K562 (cell line): ENCODE measurements at regions not wholly inside any gene's neighbourhood (a gene's known extent, or its start where the extent isn't known, plus 50 kb on each side); places are given as distances from the start of the nearest gene placed in this dataset.

ENCODE experiments used
- CBFA2T2 ChIP-seq: fragments of 450-650 bp; conservative IDR thresholded peaks from 2 replicates; pipeline ENCODE4 v1.6.1; 2017; ENCODE audit warnings: mild to moderate bottlenecking
- HMBOX1 ChIP-seq: sonication (generic); IDR thresholded peaks from 2 replicates; pipeline ENCODE4 v1.6.1; 2016
- PTTG1 ChIP-seq: fragments of 450-650 bp; IDR thresholded peaks from 2 replicates; pipeline ENCODE4 v1.6.1; 2016; ENCODE audit warnings: low read depth, mild to moderate bottlenecking, missing genetic modification characterization, missing compliant biosample characterization
- RAD51 ChIP-seq: fragments of 450-650 bp; IDR thresholded peaks from 2 replicates; pipeline ENCODE4 v1.7.1; 2016; ENCODE audit warnings: low read depth, mild to moderate bottlenecking, borderline replicate concordance
- SP1 ChIP-seq: sonication (generic); formaldehyde crosslinking; IDR thresholded peaks from 2 replicates; pipeline ENCODE4 v1.8.1; 2022; ENCODE audit warnings: mild to moderate bottlenecking, missing genetic modification reagents
- TBL1XR1 ChIP-seq, 2 experiments: IDR thresholded peaks; 2 replicates each; pipeline ENCODE4 v1.6.1; 2012; ENCODE audit warnings: improper control_type of control experiment in 2 of 2, low read length in 2 of 2, mild to moderate bottlenecking in 1 of 2
- TEAD4 ChIP-seq, 2 experiments: sonication (generic) in 1 of 2; formaldehyde crosslinking in 1 of 2; IDR thresholded peaks; 2 replicates each; pipeline versions ENCODE4 v1.6.1 to v1.8.0; 2012 to 2022; ENCODE audit warnings: borderline replicate concordance in 1 of 2, inconsistent platforms in 1 of 2, low read length in 1 of 2, mild to moderate bottlenecking in 1 of 2, missing genetic modification reagents in 1 of 2
- TRIM24 ChIP-seq, 2 experiments: fragments of 450-650 bp; IDR thresholded peaks; 2 replicates each; pipeline ENCODE4 v1.6.1; 2016
- UBTF ChIP-seq, 2 experiments: IDR thresholded peaks; 2 replicates each; pipeline ENCODE4 v1.6.1; 2012; ENCODE audit warnings: improper control_type of control experiment in 2 of 2, low read depth in 2 of 2, low read length in 2 of 2, borderline replicate concordance in 1 of 2
- ZBTB33 ChIP-seq: sonication (generic); formaldehyde crosslinking; IDR thresholded peaks from 2 replicates; pipeline ENCODE4 v1.8.1; 2023; ENCODE audit warnings: mild to moderate bottlenecking, missing genetic modification reagents
- ZBTB5 ChIP-seq: fragments of 450-650 bp; IDR thresholded peaks from 2 replicates; pipeline ENCODE4 v1.6.1; 2017; ENCODE audit warnings: antibody characterized with exemption
- ZNF639 ChIP-seq, 2 experiments: fragments of 200-800 bp in 1 of 2; sonication (Bioruptor generic) in 1 of 2; sonication (generic) in 1 of 2; formaldehyde crosslinking in 1 of 2; IDR thresholded peaks in 1 of 2; conservative IDR thresholded peaks in 1 of 2; 2 replicates each; pipeline versions ENCODE4 v1.5.0 to v1.6.1; 2016 to 2020; ENCODE audit warnings: missing compliant biosample characterization in 1 of 2, missing genetic modification characterization in 1 of 2, missing genetic modification reagents in 1 of 2
- ZNF707 ChIP-seq: fragments of 250-450 bp; sonication (Bioruptor Pico); conservative IDR thresholded peaks from 2 replicates; pipeline ENCODE4 v1.8.0; 2022; ENCODE audit warnings: inconsistent platforms, mild to moderate bottlenecking, moderate library complexity
- ZNF740 ChIP-seq, 3 experiments: fragments of 200-800 bp in 1 of 3; sonication (Bioruptor generic) in 1 of 3; sonication (generic) in 1 of 3; formaldehyde crosslinking in 1 of 3; IDR thresholded peaks; 2 replicates each; pipeline versions ENCODE4 v1.6.1 to v1.8.0; 2016 to 2022; ENCODE audit warnings: mild to moderate bottlenecking in 2 of 3, missing compliant biosample characterization in 2 of 3, missing genetic modification characterization in 2 of 3, missing genetic modification reagents in 1 of 3

GRCh38 chr4:26105815-26106699 lies 192.0 kb downstream of the SMIM20 start (continued):
- TF ChIP-seq ZNF639 (CRISPR knock-in tag; conservative IDR thresholded peaks at IDR 0.05 in 1 of 2, IDR thresholded peaks at IDR 0.05 in 1 of 2) (no peak), SP1 (CRISPR knock-in tag) (no peak), TBL1XR1 (IDR thresholded peaks at IDR 0.05; ENCODE audit: low read length in 2 of 2) (no peak), UBTF (IDR thresholded peaks at IDR 0.05; ENCODE audit: borderline replicate concordance in 1 of 2, low read depth in 2 of 2, low read length in 2 of 2) (no peak), HMBOX1 (no peak), ZBTB5 (no peak), PTTG1 (no peak), ZBTB33 (no peak), ZNF740 (CRISPR knock-in tag; IDR thresholded peaks at IDR 0.05) (no peak), ZNF740 (tag; IDR thresholded peaks at IDR 0.05) (no peak), CBFA2T2 (peak; percentile 26; the same call in 1 of the 2 replicates), TRIM24 (IDR thresholded peaks at IDR 0.05) (peak in 1 of 2 experiments; percentile 11; a peak in 1 of 4 replicates), RAD51 (no peak), TEAD4 (IDR thresholded peaks at IDR 0.05; ENCODE audit: low read length) (peak; percentile 75; the same call in 1 of the 2 replicates), TEAD4 (CRISPR knock-in tag; IDR thresholded peaks at IDR 0.05; ENCODE audit: borderline replicate concordance) (no peak), ZNF707 (CRISPR knock-in tag) (no peak)
